Activated CD8-positive, alpha-beta memory T cell treated with anti-CD3 and anti-CD28 coated beads for 36 hours (primary cell): ENCODE measurements at regions not wholly inside any gene's neighbourhood (a gene's known extent, or its start where the extent isn't known, plus 50 kb on each side); places are given as distances from the start of the nearest gene placed in this dataset.
"Not testable (repeated sequence)": the region's sequence is repeated elsewhere in the genome, so short reads cannot be mapped to it uniquely, and the experiment has no call there.

ENCODE experiments used
- CTCF ChIA-PET: fragments of 350-600 bp; sonication (Branson Sonifier 250); formaldehyde crosslinking; loops from one replicate; lab custom pipeline; 2021; ENCODE audit warnings: antibody characterized with exemption; lab: Charles Lee
- POLR2A ChIA-PET: fragments of 350-600 bp; sonication (Branson Sonifier 250); formaldehyde crosslinking; loops from one replicate; lab custom pipeline; 2021; ENCODE audit warnings: antibody characterized with exemption; lab: Charles Lee

GRCh38 chr5:153939101-153939500, 99.6 kb downstream of the FAM114A2 start:
- CTCF ChIA-PET, result no interaction called here
- POLR2A ChIA-PET, result no interaction called here

GRCh38 chr5:153938191-153938842, 100.4 kb downstream of the FAM114A2 start:
- POLR2A ChIA-PET, result no interaction called here
- CTCF ChIA-PET, result no interaction called here

GRCh38 chr5:153937661-153938060, 101.0 kb downstream of the FAM114A2 start:
- ChIA-PET POLR2A (no interaction called here), CTCF (no interaction called here)

- CTCF ChIA-PET, POLR2A ChIA-PET: not testable (repeated sequence)
Measured at GRCh38 chr5:153935151-153935550, 103.6 kb downstream of the FAM114A2 start.

GRCh38 chr5:153926201-153926600, 112.5 kb downstream of the FAM114A2 start:
- ChIA-PET CTCF (no interaction called here), POLR2A (no interaction called here)

GRCh38 chr5:153919161-153919560, 119.5 kb downstream of the FAM114A2 start:
- ChIA-PET CTCF (no interaction called here), POLR2A (no interaction called here)

- POLR2A ChIA-PET, result no interaction called here
Measured at GRCh38 chr5:153907170-153907775, 131.4 kb downstream of the FAM114A2 start.

GRCh38 chr5:153905219-153905618, 133.5 kb downstream of the FAM114A2 start:
- ChIA-PET POLR2A (no interaction called here), CTCF (no interaction called here)

More at GRCh38 chr5:153907170-153907775, 131.4 kb downstream of the FAM114A2 start:
- CTCF ChIA-PET, result no interaction called here

- ChIA-PET CTCF (no interaction called here), POLR2A (no interaction called here)
Measured at GRCh38 chr5:153903321-153903720, 135.4 kb downstream of the FAM114A2 start.

- CTCF ChIA-PET, result no interaction called here
- POLR2A ChIA-PET, result no interaction called here
Measured at GRCh38 chr5:153902016-153902415, 136.7 kb downstream of the FAM114A2 start.

- CTCF ChIA-PET, result no interaction called here
- POLR2A ChIA-PET, result no interaction called here
Measured at GRCh38 chr5:153901449-153901848, 137.3 kb downstream of the FAM114A2 start.

- ChIA-PET CTCF (no interaction called here), POLR2A (no interaction called here)
Measured at GRCh38 chr5:153900703-153901395, 137.9 kb downstream of the FAM114A2 start.

GRCh38 chr5:153899746-153900145, 139.0 kb downstream of the FAM114A2 start:
- ChIA-PET CTCF (no interaction called here), POLR2A (no interaction called here)

GRCh38 chr5:153896701-153897100, 142.0 kb downstream of the FAM114A2 start:
- CTCF ChIA-PET, result no interaction called here
- POLR2A ChIA-PET, result no interaction called here

- ChIA-PET POLR2A (no interaction called here), CTCF (no interaction called here)
Measured at GRCh38 chr5:153896117-153896516, 142.6 kb downstream of the FAM114A2 start.

- CTCF ChIA-PET, result no interaction called here
Measured at GRCh38 chr5:153895266-153895665, 143.4 kb downstream of the FAM114A2 start.

GRCh38 chr5:153893817-153894216, 144.9 kb downstream of the FAM114A2 start:
- CTCF ChIA-PET, result no interaction called here
- POLR2A ChIA-PET, result no interaction called here

More at GRCh38 chr5:153895266-153895665, 143.4 kb downstream of the FAM114A2 start:
- POLR2A ChIA-PET, result no interaction called here

- CTCF ChIA-PET, result no interaction called here
- POLR2A ChIA-PET, result no interaction called here
Measured at GRCh38 chr5:153891394-153891793, 147.3 kb downstream of the FAM114A2 start.

GRCh38 chr5:153888781-153889180, 149.9 kb downstream of the FAM114A2 start:
- POLR2A ChIA-PET, result no interaction called here
- CTCF ChIA-PET, result no interaction called here

- POLR2A ChIA-PET, result no interaction called here
- CTCF ChIA-PET, result no interaction called here
Measured at GRCh38 chr5:153885141-153885540, 153.6 kb downstream of the FAM114A2 start.

GRCh38 chr5:153884612-153884957, 154.1 kb downstream of the FAM114A2 start:
- ChIA-PET CTCF (no interaction called here), POLR2A (no interaction called here)
